ENCODE measurements at regions not wholly inside any gene's neighbourhood (a gene's known extent, or its start where the extent isn't known, plus 50 kb on each side); places are given as distances from the start of the nearest gene placed in this dataset.

DNA sequence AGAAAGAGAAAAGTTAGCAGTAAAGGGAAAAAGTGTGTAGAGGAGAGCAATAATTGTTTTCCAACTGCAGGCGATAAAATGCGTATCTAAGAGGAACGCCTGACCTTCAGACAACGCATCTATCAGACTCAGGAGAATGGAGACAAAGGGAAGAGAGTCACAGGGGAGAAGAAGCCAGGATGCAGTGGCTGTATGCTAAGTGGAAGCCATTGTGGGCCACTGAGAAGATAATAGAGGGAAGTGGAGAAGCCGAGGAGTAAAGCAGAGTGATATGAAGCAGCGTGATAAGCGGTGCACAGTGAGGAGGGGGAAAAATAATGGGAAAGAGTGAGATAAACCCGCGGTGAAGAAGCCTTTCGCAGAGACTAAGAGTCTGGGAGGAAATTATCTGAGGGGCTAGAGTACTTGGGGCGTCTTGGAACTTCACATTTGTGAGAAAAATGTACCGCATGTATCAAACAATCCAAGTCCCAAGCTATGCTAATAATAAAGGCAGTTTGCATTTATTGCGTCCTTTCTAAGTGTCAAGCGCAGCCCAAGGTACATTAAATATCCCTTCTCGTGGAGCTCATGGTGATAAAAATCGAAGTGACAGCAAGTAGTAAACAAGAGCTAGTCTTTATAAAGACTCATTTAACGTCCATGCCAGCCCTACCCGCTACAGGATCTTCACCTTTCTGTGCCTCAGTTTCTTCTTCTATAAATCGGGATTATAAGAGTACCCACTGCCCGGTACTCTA lies 259.8 kb upstream of the PROX1 start:
- TF ChIP-seq, protein P1, sequence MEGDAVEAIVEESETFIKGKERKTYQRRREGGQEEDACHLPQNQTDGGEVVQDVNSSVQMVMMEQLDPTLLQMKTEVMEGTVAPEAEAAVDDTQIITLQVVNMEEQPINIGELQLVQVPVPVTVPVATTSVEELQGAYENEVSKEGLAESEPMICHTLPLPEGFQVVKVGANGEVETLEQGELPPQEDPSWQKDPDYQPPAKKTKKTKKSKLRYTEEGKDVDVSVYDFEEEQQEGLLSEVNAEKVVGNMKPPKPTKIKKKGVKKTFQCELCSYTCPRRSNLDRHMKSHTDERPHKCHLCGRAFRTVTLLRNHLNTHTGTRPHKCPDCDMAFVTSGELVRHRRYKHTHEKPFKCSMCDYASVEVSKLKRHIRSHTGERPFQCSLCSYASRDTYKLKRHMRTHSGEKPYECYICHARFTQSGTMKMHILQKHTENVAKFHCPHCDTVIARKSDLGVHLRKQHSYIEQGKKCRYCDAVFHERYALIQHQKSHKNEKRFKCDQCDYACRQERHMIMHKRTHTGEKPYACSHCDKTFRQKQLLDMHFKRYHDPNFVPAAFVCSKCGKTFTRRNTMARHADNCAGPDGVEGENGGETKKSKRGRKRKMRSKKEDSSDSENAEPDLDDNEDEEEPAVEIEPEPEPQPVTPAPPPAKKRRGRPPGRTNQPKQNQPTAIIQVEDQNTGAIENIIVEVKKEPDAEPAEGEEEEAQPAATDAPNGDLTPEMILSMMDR (IDR thresholded peaks at IDR 0.05), result no peak
- TF ChIP-seq POLR2AphosphoS5 (IDR thresholded peaks at IDR 0.05; ENCODE audit: insufficient read depth in 1 of 2, low read depth in 1 of 2), result no peak
